ENCODE measurements at regions not wholly inside any gene's neighbourhood (a gene's known extent, or its start where the extent isn't known, plus 50 kb on each side); places are given as distances from the start of the nearest gene placed in this dataset.

DNA sequence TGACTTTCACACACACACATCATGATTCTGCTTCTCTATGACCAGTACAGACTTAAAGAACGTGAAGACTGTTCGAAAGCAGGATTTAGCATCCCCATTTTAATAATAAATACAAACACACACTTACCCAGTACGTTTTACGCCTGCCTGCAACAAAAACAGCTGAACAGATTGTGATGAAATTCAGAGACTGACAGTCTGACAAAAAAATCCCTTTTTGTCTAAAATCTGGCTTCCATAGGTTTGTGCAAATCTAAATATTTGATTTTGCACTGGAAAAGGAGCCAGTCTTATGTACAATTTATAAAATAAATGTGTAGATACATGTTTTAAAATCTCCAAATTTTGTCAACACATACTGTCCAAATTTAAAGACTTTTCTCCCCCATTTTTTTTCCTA, 630.7 kb downstream of the ZEB2 start:
- Histone ChIP-seq H3K4me1 (ENCODE audit: control insufficient read depth in 4 of 4, insufficient read depth in 4 of 4, low read length in 3 of 4) (no peaks in the 10 kb centered on the region), H3K27me3 (ENCODE audit: control insufficient read depth in 4 of 4, insufficient read depth in 4 of 4, low read length in 3 of 4) (no peaks in the 10 kb centered on the region), H3K9ac (ENCODE audit: low read depth in 1 of 2, low read length in 2 of 2) (no peak overlapping the region), H3K4me3 (ENCODE audit: low read depth in 1 of 3, low read length in 3 of 3) (no peak overlapping the region), H3K27ac (ENCODE audit: low read depth in 1 of 2, low read length in 2 of 2) (no peak overlapping the region), H3K36me3 (ENCODE audit: control insufficient read depth in 4 of 4, insufficient read depth in 3 of 4, low read depth in 1 of 4, low read length in 3 of 4) (no peaks in the 10 kb centered on the region), H3K9me3 (ENCODE audit: control insufficient read depth in 4 of 4, low read length in 3 of 4) (no peaks in the 10 kb centered on the region)
- 72% methylated on average over 4 of the region's 4 CpGs for WGBS
- TF ChIP-seq, protein P1, sequence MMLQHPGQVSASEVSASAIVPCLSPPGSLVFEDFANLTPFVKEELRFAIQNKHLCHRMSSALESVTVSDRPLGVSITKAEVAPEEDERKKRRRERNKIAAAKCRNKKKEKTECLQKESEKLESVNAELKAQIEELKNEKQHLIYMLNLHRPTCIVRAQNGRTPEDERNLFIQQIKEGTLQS (IDR thresholded peaks at IDR 0.05): no peak
- TF ChIP-seq RXRA (IDR thresholded peaks at IDR 0.05) (no peak), REST (IDR thresholded peaks at IDR 0.05) (no peak), SP1 (IDR thresholded peaks at IDR 0.05) (no peak), FOXA2 (IDR thresholded peaks at IDR 0.05) (no peak), TAF1 (conservative IDR thresholded peaks at IDR 0.05) (no peak), GABPA (IDR thresholded peaks at IDR 0.05 in 1 of 2, conservative IDR thresholded peaks at IDR 0.05 in 1 of 2) (no peak), HNF4A (conservative IDR thresholded peaks at IDR 0.05) (no peak), ZBTB33 (IDR thresholded peaks at IDR 0.05) (no peak), FOXA1 (IDR thresholded peaks at IDR 0.05) (no peak), HNF4G (IDR thresholded peaks at IDR 0.05) (no peak), EGR1 (IDR thresholded peaks at IDR 0.05; ENCODE audit: low read depth in 2 of 2) (no peak), MAX (IDR thresholded peaks at IDR 0.05) (no peak), RAD21 (IDR thresholded peaks at IDR 0.05) (no peak), JUND (IDR thresholded peaks at IDR 0.05) (no peak), CTCF (IDR thresholded peaks at IDR 0.05; ENCODE audit: low read depth, low read length, missing input control) (no peak), YY1 (IDR thresholded peaks at IDR 0.05) (no peak), NR2F2 (IDR thresholded peaks at IDR 0.05) (no peak)
- DNase-seq (ENCODE audit: low spot score): no peak
